Ascending aorta (tissue), 2 donors: ENCODE measurements at regions not wholly inside any gene's neighbourhood (a gene's known extent, or its start where the extent isn't known, plus 50 kb on each side); places are given as distances from the start of the nearest gene placed in this dataset.

Experiments
- DNase-seq, 2 donors: peaks; one replicate each; pipeline ENCODE4 v3.0.0-alpha.2; 2019; ENCODE audit warnings: low spot score in 2 of 2
- H3K27ac ChIP-seq, 2 donors: fragments of 200-600 bp; sonication (generic); one replicate each; pipeline ENCODE4 v1.5.1; 2016 to 2017; ENCODE audit warnings: mild to moderate bottlenecking in 1 of 2
- H3K27me3 ChIP-seq: fragments of 200-600 bp; sonication (generic); one replicate; pipeline ENCODE4 v1.5.1; 2017
- H3K36me3 ChIP-seq, 2 donors: fragments of 200-600 bp; sonication (generic); one replicate each; pipeline ENCODE4 v1.5.1; 2016
- H3K4me1 ChIP-seq, 2 donors: fragments of 200-600 bp; sonication (generic); one replicate each; pipeline ENCODE4 v1.5.1; 2016 to 2017; ENCODE audit warnings: mild to moderate bottlenecking in 1 of 2
- H3K4me3 ChIP-seq, 2 donors: fragments of 200-600 bp; sonication (generic); one replicate each; pipeline ENCODE4 v1.5.1; 2016 to 2017; ENCODE audit warnings: mild to moderate bottlenecking in 1 of 2
- H3K9me3 ChIP-seq, 2 donors: fragments of 200-600 bp; sonication (generic); one replicate each; pipeline ENCODE4 v1.5.1; 2016
- CTCF ChIP-seq, 3 experiments: fragments of 200-600 bp in 2 of 3; fragments of 450-650 bp in 1 of 3; sonication (generic) in 2 of 3; IDR thresholded peaks; one replicate each; pipeline ENCODE4 v1.5.1; 2016 to 2019; ENCODE audit warnings: antibody characterized with exemption in 3 of 3, mild to moderate bottlenecking in 1 of 3, moderate library complexity in 1 of 3
- intact Hi-C: fragments of 100-400 bp; cut with DNase I; formaldehyde crosslinking; loops from one replicate; pipeline ENCODE4 v1.15.1; 2023

GRCh38 chr15:39298271-39298962 is 282.5 kb upstream of the THBS1 start:
- Histone ChIP-seq H3K4me3 (no peak overlapping the region), H3K9me3 (no peaks in the 10 kb centered on the region), H3K27me3 (no peaks in the 10 kb centered on the region), H3K27ac (peak overlapping the region in 1 of 2 donors; percentile 20), H3K36me3 (no peaks in the 10 kb centered on the region), H3K4me1 (peaks cover 0 to 11% of the 10 kb centered on the region in 2 donors)
- no peak for DNase-seq
- intact Hi-C loops, result no loop called here
- no peak for TF ChIP-seq CTCF (IDR thresholded peaks at IDR 0.05)

GRCh38 chr15:39299486-39300267 is 281.2 kb upstream of the THBS1 start:
- DNase-seq, result no peak
- no peaks in the 10 kb centered on the region for H3K36me3 ChIP-seq
- intact Hi-C loops, result loop anchor here (5.0 kb wide), 1 partner anchor 58 kb away; no protein-coding TSS in a partner anchor
- no peak for TF ChIP-seq CTCF (IDR thresholded peaks at IDR 0.05)
- H3K27ac ChIP-seq, result peak overlapping the region; percentile 32 to 69
- H3K4me1 ChIP-seq, result peaks cover 0 to 11% of the 10 kb centered on the region in 2 donors
- no peaks in the 10 kb centered on the region for H3K9me3 ChIP-seq
- no peaks in the 10 kb centered on the region for H3K27me3 ChIP-seq
- H3K4me3 ChIP-seq, result no peak overlapping the region

GRCh38 chr15:39300451-39301153 is 280.3 kb upstream of the THBS1 start:
- H3K4me1 ChIP-seq, result peaks cover 0 to 11% of the 10 kb centered on the region in 2 donors
- intact Hi-C loops, result loop anchor here (1.0 to 5.0 kb wide), 2 partner anchors 57 to 280 kb away; no protein-coding TSS in a partner anchor
- no peaks in the 10 kb centered on the region for H3K9me3 ChIP-seq
- H3K27me3 ChIP-seq, result no peaks in the 10 kb centered on the region
- no peak for DNase-seq
- TF ChIP-seq CTCF (IDR thresholded peaks at IDR 0.05), result no peak
- no peaks in the 10 kb centered on the region for H3K36me3 ChIP-seq
- H3K4me3 ChIP-seq, result no peak overlapping the region
- peak overlapping the region; percentile 32 to 69 for H3K27ac ChIP-seq

GRCh38 chr15:39301589-39301999 is 279.3 kb upstream of the THBS1 start:
- intact Hi-C loops, result loop anchor here (1.0 to 5.0 kb wide), 2 partner anchors 56 to 279 kb away; no protein-coding TSS in a partner anchor
- Histone ChIP-seq H3K27me3 (no peaks in the 10 kb centered on the region), H3K9me3 (no peaks in the 10 kb centered on the region), H3K36me3 (no peaks in the 10 kb centered on the region), H3K4me3 (no peak overlapping the region), H3K4me1 (peaks cover 0 to 11% of the 10 kb centered on the region in 2 donors), H3K27ac (peak overlapping the region; percentile 52 to 69)
- no peak for TF ChIP-seq CTCF (IDR thresholded peaks at IDR 0.05)
- no peak for DNase-seq

- H3K9me3 ChIP-seq, result no peaks in the 10 kb centered on the region
- H3K4me1 ChIP-seq, result peaks cover 0 to 11% of the 10 kb centered on the region in 2 donors
- H3K36me3 ChIP-seq, result no peaks in the 10 kb centered on the region
- no peak overlapping the region for H3K27ac ChIP-seq
- H3K27me3 ChIP-seq, result no peaks in the 10 kb centered on the region
- intact Hi-C loops, result loop anchor here (5.0 kb wide), 1 partner anchor 54 kb away; no protein-coding TSS in a partner anchor
- DNase-seq, result no peak
- no peak for TF ChIP-seq CTCF (IDR thresholded peaks at IDR 0.05)
- H3K4me3 ChIP-seq, result no peak overlapping the region
Measured at GRCh38 chr15:39302936-39303335, 277.9 kb upstream of the THBS1 start.
